DMS53 treated with DMSO at 0.1 percent for 48 hours (cell line): ENCODE measurements at regions not wholly inside any gene's neighbourhood (a gene's known extent, or its start where the extent isn't known, plus 50 kb on each side); places are given as distances from the start of the nearest gene placed in this dataset.
A peak's percentile ranks its signal among the peaks of the same experiment; 100 is the strongest.

ENCODE experiments used
- DNase-seq: peaks from one replicate; lab custom pipeline; 2025; ENCODE audit not compliant: unreplicated experiment; lab: John Stamatoyannopoulos, UW

- DNase-seq: peak; percentile 5
Observed at GRCh38 chr13:97629601-97630272, 195.8 kb downstream of the RAP2A start.

- DNase-seq: no peak
Observed at GRCh38 chr13:97630725-97631124, 196.8 kb downstream of the RAP2A start.

- peak; percentile 17 for DNase-seq
Observed at GRCh38 chr13:97631158-97631557, 197.2 kb downstream of the RAP2A start.

GRCh38 chr13:97639236-97639635 is 205.3 kb downstream of the RAP2A start:
- no peak for DNase-seq

GRCh38 chr13:97640268-97640667 is 206.3 kb downstream of the RAP2A start:
- no peak for DNase-seq

- DNase-seq: no peak
Observed at GRCh38 chr13:97648171-97648880, 214.4 kb downstream of the RAP2A start.

- no peak for DNase-seq
Observed at GRCh38 chr13:97648881-97649224, 214.9 kb downstream of the RAP2A start.

- no peak for DNase-seq
Observed at GRCh38 chr13:97653443-97654140, 219.6 kb downstream of the RAP2A start.

- DNase-seq: no peak
Observed at GRCh38 chr13:97654236-97654635, 220.3 kb downstream of the RAP2A start.

- DNase-seq: no peak
Observed at GRCh38 chr13:97658556-97658955, 224.6 kb downstream of the RAP2A start.

GRCh38 chr13:97659602-97660001 is 225.6 kb downstream of the RAP2A start:
- no peak for DNase-seq

GRCh38 chr13:97660594-97661260 is 226.8 kb downstream of the RAP2A start:
- DNase-seq: no peak

GRCh38 chr13:97686594-97686993 is 252.6 kb downstream of the RAP2A start:
- DNase-seq: no peak

GRCh38 chr13:97692628-97693027 is 258.7 kb downstream of the RAP2A start:
- DNase-seq: no peak

- peak; percentile 48 for DNase-seq
Observed at GRCh38 chr13:97695684-97696083, 257.8 kb upstream of the IPO5 start.

- no peak for DNase-seq
Observed at GRCh38 chr13:97696921-97697320, 256.6 kb upstream of the IPO5 start.

- no peak for DNase-seq
Observed at GRCh38 chr13:97700306-97700848, 253.1 kb upstream of the IPO5 start.

- DNase-seq: no peak
Observed at GRCh38 chr13:97702614-97703013, 250.9 kb upstream of the IPO5 start.

- no peak for DNase-seq
Observed at GRCh38 chr13:97710797-97711196, 242.7 kb upstream of the IPO5 start.

GRCh38 chr13:97712770-97713169 is 240.7 kb upstream of the IPO5 start:
- DNase-seq: no peak

- no peak for DNase-seq
Observed at GRCh38 chr13:97715763-97716162, 237.7 kb upstream of the IPO5 start.
